D721Med (cell line): ENCODE measurements at regions not wholly inside any gene's neighbourhood (a gene's known extent, or its start where the extent isn't known, plus 50 kb on each side); places are given as distances from the start of the nearest gene placed in this dataset.

Source experiments
- DNase-seq: peaks from one replicate; pipeline ENCODE4 v3.0.0; 2011; ENCODE audit warnings: low spot score; ENCODE audit not compliant: insufficient read length
- FAIRE-seq: peaks from 2 replicates; lab custom pipeline; 2011; peaks lifted over from hg19 to GRCh38; lab: Jason Lieb, UNC
- CTCF ChIP-seq: IDR thresholded peaks from 2 replicates; pipeline ENCODE4 v1.5.1; 2012; ENCODE audit warnings: mild to moderate bottlenecking, control low read depth; ENCODE audit not compliant: insufficient read depth; ENCODE audit errors: missing control alignments

GRCh38 chr1:37244083-37244480, 209.8 kb upstream of the GRIK3 start:
- no peak for FAIRE-seq
- TF ChIP-seq CTCF = no peak

DNA sequence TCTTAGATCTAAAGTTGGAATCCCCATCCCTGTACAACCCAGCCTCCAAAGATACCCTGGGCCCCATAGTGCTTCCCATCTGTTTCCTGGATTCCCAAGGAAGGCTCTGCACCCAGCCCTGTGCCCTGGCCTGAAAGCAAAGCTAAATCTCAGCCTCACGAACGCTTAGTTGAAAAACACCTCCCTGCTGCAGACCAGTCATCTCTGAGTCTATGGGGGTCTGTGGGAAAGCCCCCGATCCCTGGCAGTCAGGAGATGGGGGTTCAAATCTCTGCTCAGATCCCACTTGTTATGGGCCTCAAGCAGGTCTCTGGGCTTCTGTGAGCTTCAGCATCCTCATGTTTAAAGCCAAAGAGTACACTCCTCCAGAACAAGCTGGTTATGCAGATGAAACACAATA, 210.5 kb upstream of the GRIK3 start:
- no peak for TF ChIP-seq CTCF
- no peak for DNase-seq
- FAIRE-seq = no peak

More at GRCh38 chr1:37244083-37244480, 209.8 kb upstream of the GRIK3 start:
- no peak for DNase-seq

DNA sequence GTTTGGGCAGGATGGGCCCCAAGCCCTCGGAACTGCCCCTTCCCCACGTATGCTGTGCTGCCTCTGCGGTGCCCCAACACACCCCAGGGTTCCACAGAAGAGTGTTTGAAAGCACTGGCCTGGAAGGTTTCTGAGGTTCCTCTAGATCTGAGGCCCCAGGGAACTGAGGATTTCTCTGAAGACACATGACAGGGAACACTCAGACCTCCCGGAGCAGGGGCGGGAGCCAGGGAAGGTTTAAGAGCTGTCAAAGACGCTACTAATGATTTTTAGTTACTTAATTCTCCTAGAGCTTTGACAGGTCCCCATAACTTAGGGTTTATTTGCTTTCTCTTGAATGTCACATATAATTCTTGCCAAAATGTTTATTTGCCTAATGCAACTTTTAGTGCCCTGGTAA, 212.3 kb upstream of the GRIK3 start:
- FAIRE-seq (no peak), DNase-seq (no peak)
- no peak for TF ChIP-seq CTCF

DNA sequence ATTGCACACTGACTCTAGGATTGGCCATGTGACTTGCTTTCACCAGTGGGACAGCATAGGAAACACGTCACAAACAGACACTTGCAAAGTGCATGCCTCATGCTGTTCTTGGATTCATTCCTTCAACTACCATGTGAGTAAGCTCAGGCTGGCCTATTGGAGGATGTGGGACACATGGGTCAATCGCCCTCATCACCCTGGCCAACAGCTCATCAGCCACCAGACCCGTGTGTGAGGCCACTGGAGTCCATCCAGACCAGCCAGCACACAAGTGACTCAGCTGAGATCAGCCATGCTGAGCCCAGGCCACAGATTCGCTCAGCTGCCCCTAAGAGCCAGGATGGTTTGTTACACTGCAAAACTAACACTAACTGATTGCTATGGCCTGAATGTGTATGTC, 216.1 kb upstream of the GRIK3 start:
- no peak for FAIRE-seq
- DNase-seq = no peak
- TF ChIP-seq CTCF = no peak

GRCh38 chr1:37255136-37255795, 219.1 kb upstream of the ZC3H12A start:
- no peak for DNase-seq
- FAIRE-seq = no peak
- TF ChIP-seq CTCF = no peak

- DNase-seq (no peak), FAIRE-seq (no peak)
- no peak for TF ChIP-seq CTCF
Measured at GRCh38 chr1:37255868-37256267, 218.5 kb upstream of the ZC3H12A start.

DNA sequence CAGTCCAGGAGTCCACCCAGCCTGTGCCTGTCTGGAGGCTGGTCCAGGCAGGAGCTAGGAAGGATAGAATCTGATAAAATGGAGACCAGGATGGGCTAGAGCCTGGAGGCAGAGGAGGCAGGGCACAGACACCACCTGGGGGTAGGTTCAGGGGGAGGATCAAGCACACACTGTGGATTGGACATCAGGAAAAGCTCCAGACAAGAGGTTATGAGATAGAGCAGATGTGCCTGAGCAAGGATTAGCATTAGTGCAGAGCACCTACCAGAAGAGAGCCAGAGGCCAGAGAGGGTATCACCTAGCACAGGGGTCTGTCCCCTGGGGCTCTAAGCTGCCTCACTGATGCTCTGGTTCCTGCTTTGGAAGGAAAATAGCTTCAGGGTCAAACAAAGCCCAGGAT, 216.7 kb upstream of the ZC3H12A start:
- peak; percentile 42 for DNase-seq
- no peak for FAIRE-seq
- TF ChIP-seq CTCF = no peak
